ENCODE measurements at regions not wholly inside any gene's neighbourhood (a gene's known extent, or its start where the extent isn't known, plus 50 kb on each side); places are given as distances from the start of the nearest gene placed in this dataset.

GRCh38 chrX:126967225-126967624 lies 147.7 kb downstream of the PRR32 start:
- Histone ChIP-seq H3F3A (ENCODE audit: insufficient read depth, low read length) (no peaks in the 10 kb centered on the region), H3K27ac (ENCODE audit: low read length) (no peak overlapping the region), H3K79me2 (ENCODE audit: low read length) (no peaks in the 10 kb centered on the region), H4K20me1 (ENCODE audit: insufficient read depth, low read length) (no peaks in the 10 kb centered on the region), H3K9ac (ENCODE audit: low read length) (no peak overlapping the region), H3K4me3 (ENCODE audit: low read length) (no peak overlapping the region), H3K36me3 (replicated peaks; ENCODE audit: insufficient read depth, low read length) (no peaks in the 10 kb centered on the region), H3K9me2 (replicated peaks; ENCODE audit: insufficient read depth, low read length) (no peaks in the 10 kb centered on the region), H2AFZ (ENCODE audit: low read length) (no peak overlapping the region), H3K4me2 (ENCODE audit: low read depth, low read length) (no peak overlapping the region), H3K27me3 (replicated peaks; ENCODE audit: insufficient read depth, low read length) (no peaks in the 10 kb centered on the region), H3K4me1 (ENCODE audit: low read length) (no peaks in the 10 kb centered on the region), H3K9me3 (replicated peaks; ENCODE audit: insufficient read depth, low read length) (no peaks in the 10 kb centered on the region)
- TF ChIP-seq EZH2 (optimal IDR thresholded peaks at IDR 0.05; ENCODE audit: low read depth, low read length) (no peak), EZH2phosphoT487 (IDR thresholded peaks at IDR 0.05; ENCODE audit: low read length) (no peak)
- TF ChIP-seq, protein P1, sequence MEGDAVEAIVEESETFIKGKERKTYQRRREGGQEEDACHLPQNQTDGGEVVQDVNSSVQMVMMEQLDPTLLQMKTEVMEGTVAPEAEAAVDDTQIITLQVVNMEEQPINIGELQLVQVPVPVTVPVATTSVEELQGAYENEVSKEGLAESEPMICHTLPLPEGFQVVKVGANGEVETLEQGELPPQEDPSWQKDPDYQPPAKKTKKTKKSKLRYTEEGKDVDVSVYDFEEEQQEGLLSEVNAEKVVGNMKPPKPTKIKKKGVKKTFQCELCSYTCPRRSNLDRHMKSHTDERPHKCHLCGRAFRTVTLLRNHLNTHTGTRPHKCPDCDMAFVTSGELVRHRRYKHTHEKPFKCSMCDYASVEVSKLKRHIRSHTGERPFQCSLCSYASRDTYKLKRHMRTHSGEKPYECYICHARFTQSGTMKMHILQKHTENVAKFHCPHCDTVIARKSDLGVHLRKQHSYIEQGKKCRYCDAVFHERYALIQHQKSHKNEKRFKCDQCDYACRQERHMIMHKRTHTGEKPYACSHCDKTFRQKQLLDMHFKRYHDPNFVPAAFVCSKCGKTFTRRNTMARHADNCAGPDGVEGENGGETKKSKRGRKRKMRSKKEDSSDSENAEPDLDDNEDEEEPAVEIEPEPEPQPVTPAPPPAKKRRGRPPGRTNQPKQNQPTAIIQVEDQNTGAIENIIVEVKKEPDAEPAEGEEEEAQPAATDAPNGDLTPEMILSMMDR (IDR thresholded peaks at IDR 0.05; ENCODE audit: low read length) = no peak
- no peak for DNase-seq

DNA sequence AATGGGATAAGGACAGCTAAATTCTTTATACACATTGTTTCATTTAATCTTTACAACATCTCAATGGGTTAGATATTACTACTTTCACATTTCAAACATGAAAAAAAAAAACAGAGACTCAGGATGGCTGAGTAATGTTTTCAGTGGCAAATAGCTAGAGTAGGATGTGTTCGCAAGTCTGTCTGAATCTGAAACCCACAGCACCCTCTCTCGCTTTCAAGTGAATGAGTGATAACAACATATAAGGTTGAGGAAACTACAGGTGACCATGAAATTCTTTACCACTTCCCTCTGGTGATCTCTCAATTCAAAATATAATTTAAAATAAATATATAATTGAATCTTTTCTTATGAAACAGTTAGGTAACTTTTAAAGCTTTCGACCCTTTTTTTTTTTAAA lies 162.6 kb downstream of the PRR32 start:
- Histone ChIP-seq H3K4me1 (ENCODE audit: low read length) (no peaks in the 10 kb centered on the region), H2AFZ (ENCODE audit: low read length) (no peak overlapping the region), H3K4me3 (ENCODE audit: low read length) (no peak overlapping the region), H3K9me2 (replicated peaks; ENCODE audit: insufficient read depth, low read length) (no peaks in the 10 kb centered on the region), H3K79me2 (ENCODE audit: low read length) (no peaks in the 10 kb centered on the region), H3K9me3 (replicated peaks; ENCODE audit: insufficient read depth, low read length) (no peaks in the 10 kb centered on the region), H3K27me3 (replicated peaks; ENCODE audit: insufficient read depth, low read length) (no peaks in the 10 kb centered on the region), H4K20me1 (ENCODE audit: insufficient read depth, low read length) (no peaks in the 10 kb centered on the region), H3K9ac (ENCODE audit: low read length) (no peak overlapping the region), H3F3A (ENCODE audit: insufficient read depth, low read length) (no peaks in the 10 kb centered on the region), H3K36me3 (replicated peaks; ENCODE audit: insufficient read depth, low read length) (no peaks in the 10 kb centered on the region), H3K4me2 (ENCODE audit: low read depth, low read length) (peak overlapping the region; percentile 21; the same call in 1 of the 2 replicates), H3K27ac (ENCODE audit: low read length) (no peak overlapping the region)
- TF ChIP-seq, protein P1 (IDR thresholded peaks at IDR 0.05; ENCODE audit: low read length) = no peak
- TF ChIP-seq EZH2 (optimal IDR thresholded peaks at IDR 0.05; ENCODE audit: low read depth, low read length) (no peak), EZH2phosphoT487 (IDR thresholded peaks at IDR 0.05; ENCODE audit: low read length) (no peak)
- peak; percentile 73 for DNase-seq

DNA sequence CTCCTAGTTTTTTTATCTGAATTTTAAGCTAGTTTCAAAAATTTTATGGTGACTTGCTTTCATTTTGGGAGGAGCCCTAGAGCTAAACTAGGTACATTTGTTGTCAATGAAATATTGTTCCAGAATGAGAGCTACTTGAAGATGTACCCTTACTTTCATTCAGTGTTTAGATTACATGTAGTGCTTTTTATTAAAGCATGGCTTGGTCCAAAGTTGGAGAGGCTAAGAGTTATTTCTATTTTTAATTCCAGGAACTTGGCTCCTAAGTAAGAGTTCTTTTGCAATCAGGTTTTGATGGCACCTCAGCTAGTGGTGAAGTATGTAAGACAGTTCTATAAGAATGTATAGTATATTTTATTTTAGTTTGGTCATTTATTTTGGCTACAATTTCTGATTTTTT lies 165.5 kb downstream of the PRR32 start:
- no peaks in the 10 kb centered on the region for H3K9me2 ChIP-seq (replicated peaks; ENCODE audit: insufficient read depth, low read length)
- no peak overlapping the region for H3K4me3 ChIP-seq (ENCODE audit: low read length)
- no peaks in the 10 kb centered on the region for H3F3A ChIP-seq (ENCODE audit: insufficient read depth, low read length)
- no peak overlapping the region for H3K27ac ChIP-seq (ENCODE audit: low read length)
- no peak overlapping the region for H3K9ac ChIP-seq (ENCODE audit: low read length)
- H2AFZ ChIP-seq (ENCODE audit: low read length) = no peak overlapping the region
- no peaks in the 10 kb centered on the region for H4K20me1 ChIP-seq (ENCODE audit: insufficient read depth, low read length)
- H3K9me3 ChIP-seq (replicated peaks; ENCODE audit: insufficient read depth, low read length) = no peaks in the 10 kb centered on the region
- no peaks in the 10 kb centered on the region for H3K27me3 ChIP-seq (replicated peaks; ENCODE audit: insufficient read depth, low read length)
- no peak for DNase-seq
- no peaks in the 10 kb centered on the region for H3K79me2 ChIP-seq (ENCODE audit: low read length)
- H3K4me1 ChIP-seq (ENCODE audit: low read length) = no peaks in the 10 kb centered on the region
- no peaks in the 10 kb centered on the region for H3K36me3 ChIP-seq (replicated peaks; ENCODE audit: insufficient read depth, low read length)
- H3K4me2 ChIP-seq (ENCODE audit: low read depth, low read length) = no peak overlapping the region
- TF ChIP-seq EZH2phosphoT487 (IDR thresholded peaks at IDR 0.05; ENCODE audit: low read length) (no peak), EZH2 (optimal IDR thresholded peaks at IDR 0.05; ENCODE audit: low read depth, low read length) (no peak)
- TF ChIP-seq, protein P1 (IDR thresholded peaks at IDR 0.05; ENCODE audit: low read length) = no peak
